Esophagus muscularis mucosa (tissue), 4 donors: ENCODE measurements at regions not wholly inside any gene's neighbourhood (a gene's known extent, or its start where the extent isn't known, plus 50 kb on each side); places are given as distances from the start of the nearest gene placed in this dataset.
"Not testable (repeated sequence)": the region's sequence is repeated elsewhere in the genome, so short reads cannot be mapped to it uniquely, and the experiment has no call there.

Source experiments
- DNase-seq: peaks from one replicate; pipeline ENCODE4 v3.0.0-alpha.2; 2017; ENCODE audit errors: extremely low spot score
- H3K27ac ChIP-seq, 4 donors: fragments of 200-600 bp; sonication (generic); replicated peaks in 1 of 4; 1 replicate in 3 of 4; 2 replicates in 1 of 4; pipeline ENCODE4 v1.5.1; 2016 to 2019; ENCODE audit warnings: mild to moderate bottlenecking in 1 of 4
- H3K27me3 ChIP-seq, 4 donors: fragments of 200-600 bp; sonication (generic); one replicate each; pipeline versions ENCODE4 v1.5.1 to v1.6.0; 2016 to 2019
- H3K36me3 ChIP-seq, 4 donors: fragments of 200-600 bp; sonication (generic); one replicate each; pipeline ENCODE4 v1.5.1; 2016 to 2019
- H3K4me1 ChIP-seq, 4 donors: fragments of 200-600 bp; sonication (generic); one replicate each; pipeline ENCODE4 v1.5.1; 2016 to 2019
- H3K4me3 ChIP-seq, 4 donors: fragments of 200-600 bp; sonication (generic); 1 replicate in 2 of 4; 2 replicates in 2 of 4; pipeline ENCODE4 v1.5.1; 2016 to 2019; ENCODE audit warnings: mild to moderate bottlenecking in 4 of 4, moderate library complexity in 1 of 4
- H3K9me3 ChIP-seq, 4 donors: fragments of 200-600 bp; sonication (generic); 1 replicate in 3 of 4; 2 replicates in 1 of 4; pipeline ENCODE4 v1.5.1; 2016 to 2019
- CTCF ChIP-seq, 3 experiments: fragments of 200-600 bp in 2 of 3; fragments of 450-650 bp in 1 of 3; sonication (generic) in 2 of 3; IDR thresholded peaks; one replicate each; pipeline ENCODE4 v1.5.1; 2017 to 2019; ENCODE audit warnings: antibody characterized with exemption in 3 of 3, mild to moderate bottlenecking in 2 of 3, moderate library complexity in 1 of 3
- EP300 ChIP-seq: sonication (generic); formaldehyde crosslinking; IDR thresholded peaks from one replicate; pipeline ENCODE4 v1.6.1; 2017; ENCODE audit warnings: antibody characterized with exemption
- POLR2A ChIP-seq: fragments of 450-650 bp; IDR thresholded peaks from one replicate; pipeline ENCODE4 v1.6.1; 2017; ENCODE audit warnings: antibody characterized with exemption, moderate library complexity, mild to moderate bottlenecking, low read depth
- POLR2AphosphoS5 ChIP-seq, 2 donors: sonication (generic); formaldehyde crosslinking; IDR thresholded peaks; one replicate each; pipeline ENCODE4 v1.6.1; 2017; ENCODE audit warnings: antibody characterized with exemption in 2 of 2
- WGBS: methylation state at CpG from one replicate; pipeline ENCODE4 v1.1.5; 2018; 5-methylcytosine and 5-hydroxymethylcytosine counted together
- intact Hi-C: fragments of 100-400 bp; cut with DNase I; formaldehyde crosslinking; loops from one replicate; pipeline ENCODE4 v1.15.1; 2023

- H3K4me1 ChIP-seq: no peaks in the 10 kb centered on the region
- no peak for TF ChIP-seq CTCF (IDR thresholded peaks at IDR 0.05)
- no peak for TF ChIP-seq POLR2AphosphoS5 (IDR thresholded peaks at IDR 0.05)
- no peak for TF ChIP-seq EP300
- TF ChIP-seq POLR2A: no peak
- no peak overlapping the region for H3K4me3 ChIP-seq
- no peak overlapping the region for H3K27ac ChIP-seq
- no peak for DNase-seq
- H3K9me3 ChIP-seq: no peaks in the 10 kb centered on the region
- 74% methylated on average over 9 of the region's 9 CpGs for WGBS
- no peaks in the 10 kb centered on the region for H3K27me3 ChIP-seq
- H3K36me3 ChIP-seq: no peaks in the 10 kb centered on the region
- intact Hi-C loops: no loop called here
Measured at GRCh38 chr13:60275208-60275607, 111.5 kb upstream of the DIAPH3 start.

- H3K9me3 ChIP-seq, H3K4me3 ChIP-seq, DNase-seq, H3K4me1 ChIP-seq, H3K36me3 ChIP-seq, H3K27me3 ChIP-seq, H3K27ac ChIP-seq, intact Hi-C loops: not testable (repeated sequence)
- 100% methylated on average over 1 of the region's 1 CpG for WGBS
Measured at GRCh38 chr13:60280524-60280923, 116.5 kb upstream of the TDRD3 start.

- Histone ChIP-seq H3K4me3 (no peak overlapping the region), H3K36me3 (no peaks in the 10 kb centered on the region), H3K9me3 (no peaks in the 10 kb centered on the region), H3K27me3 (no peaks in the 10 kb centered on the region), H3K4me1 (no peaks in the 10 kb centered on the region), H3K27ac (no peak overlapping the region)
- intact Hi-C loops: no loop called here
- WGBS: 23% methylated on average over 2 of the region's 2 CpGs
- no peak for DNase-seq
- TF ChIP-seq CTCF (IDR thresholded peaks at IDR 0.05): no peak
- no peak for TF ChIP-seq EP300
- no peak for TF ChIP-seq POLR2AphosphoS5 (IDR thresholded peaks at IDR 0.05)
- TF ChIP-seq POLR2A: no peak
Measured at GRCh38 chr13:60282186-60282585, 114.8 kb upstream of the TDRD3 start.

GRCh38 chr13:60282708-60283107 is 114.3 kb upstream of the TDRD3 start:
- Histone ChIP-seq H3K9me3 (no peaks in the 10 kb centered on the region), H3K4me1 (no peaks in the 10 kb centered on the region), H3K36me3 (no peaks in the 10 kb centered on the region), H3K27ac (no peak overlapping the region), H3K4me3 (no peak overlapping the region), H3K27me3 (no peaks in the 10 kb centered on the region)
- intact Hi-C loops: no loop called here
- no peak for TF ChIP-seq CTCF (IDR thresholded peaks at IDR 0.05)
- no peak for TF ChIP-seq POLR2A
- TF ChIP-seq EP300: no peak
- TF ChIP-seq POLR2AphosphoS5 (IDR thresholded peaks at IDR 0.05): no peak
- WGBS: 79% methylated on average over 1 of the region's 1 CpG
- DNase-seq: no peak

- DNase-seq: no peak
- H3K4me3 ChIP-seq: no peak overlapping the region
- H3K4me1 ChIP-seq: no peaks in the 10 kb centered on the region
- no peaks in the 10 kb centered on the region for H3K27me3 ChIP-seq
- no peaks in the 10 kb centered on the region for H3K36me3 ChIP-seq
- no peaks in the 10 kb centered on the region for H3K9me3 ChIP-seq
- intact Hi-C loops: no loop called here
- 92% methylated on average over 10 of the region's 10 CpGs for WGBS
- H3K27ac ChIP-seq: no peak overlapping the region
- TF ChIP-seq EP300 (no peak), CTCF (IDR thresholded peaks at IDR 0.05) (no peak), POLR2A (no peak), POLR2AphosphoS5 (IDR thresholded peaks at IDR 0.05) (no peak)
Measured at GRCh38 chr13:60286707-60287106, 110.3 kb upstream of the TDRD3 start.
